BJ (cell line): ENCODE measurements at regions not wholly inside any gene's neighbourhood (a gene's known extent, or its start where the extent isn't known, plus 50 kb on each side); places are given as distances from the start of the nearest gene placed in this dataset.

ENCODE experiments used
- CTCF ChIA-PET: fragments of 350-600 bp; formaldehyde crosslinking; extraction: SDS; loops from one replicate; lab custom pipeline; 2021; ENCODE audit warnings: antibody characterized with exemption, inconsistent platforms; lab: Yijun Ruan, JAX
- POLR2A ChIA-PET: fragments of 300-600 bp; sonication (Branson Sonifier 250); formaldehyde crosslinking; extraction: SDS; loops from one replicate; lab custom pipeline; 2021; ENCODE audit warnings: antibody characterized with exemption; lab: Charles Lee
- DNase-seq: peaks from one replicate; pipeline ENCODE4 v3.0.0-alpha.2; 2011; ENCODE audit warnings: low read depth
- H3K27me3 ChIP-seq: 2 replicates; pipeline ENCODE4 v1.6.0; 2011; ENCODE audit warnings: low read length; ENCODE audit not compliant: control insufficient read depth, insufficient read depth
- H3K36me3 ChIP-seq: 2 replicates; pipeline ENCODE4 v1.5.1; 2011; ENCODE audit warnings: low read length; ENCODE audit not compliant: control insufficient read depth, insufficient read depth
- H3K4me3 ChIP-seq: 2 replicates; pipeline ENCODE4 v1.5.1; 2011; ENCODE audit warnings: low read depth, mild to moderate bottlenecking, control low read depth, low read length
- TF ChIP-seq, protein P1 (sequence below): IDR thresholded peaks from 2 replicates; pipeline ENCODE4 v1.5.1; 2011; ENCODE audit warnings: low read depth, mild to moderate bottlenecking, control low read depth, inconsistent platforms, low read length, moderate library complexity; ENCODE audit not compliant: insufficient read depth

DNA sequence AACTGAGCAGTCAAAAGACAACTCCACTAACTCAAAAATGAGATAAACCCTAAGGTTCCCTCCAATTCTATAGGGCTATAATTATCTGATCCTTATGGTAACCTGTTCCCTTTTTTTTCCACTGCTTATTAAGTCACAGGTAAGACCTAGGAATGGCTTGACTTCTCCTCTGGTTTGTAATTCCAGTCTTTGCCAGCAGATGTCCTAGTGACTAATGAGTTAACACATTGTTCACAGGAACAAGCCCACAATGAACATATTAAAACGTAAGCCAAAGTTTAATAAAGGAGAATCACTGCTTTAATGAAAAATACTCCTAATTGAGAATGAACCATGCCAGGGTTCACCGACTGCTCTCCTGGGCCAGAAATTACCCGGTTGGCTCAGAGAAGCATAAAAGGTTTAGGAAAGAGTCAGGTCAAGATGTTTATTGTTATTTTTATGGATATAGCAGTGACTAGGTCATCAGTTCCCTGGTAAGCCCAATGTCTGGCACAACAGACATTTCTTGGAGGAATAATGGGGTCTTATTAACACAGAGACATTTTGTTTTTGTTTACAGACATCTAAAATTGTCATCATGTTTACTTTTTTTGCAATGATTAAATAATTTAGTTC lies 120.1 kb downstream of the ELAPOR2 start:
- Histone ChIP-seq H3K4me3 (no peak overlapping the region), H3K36me3 (no peaks in the 10 kb centered on the region), H3K27me3 (no peaks in the 10 kb centered on the region)
- TF ChIP-seq, protein P1, sequence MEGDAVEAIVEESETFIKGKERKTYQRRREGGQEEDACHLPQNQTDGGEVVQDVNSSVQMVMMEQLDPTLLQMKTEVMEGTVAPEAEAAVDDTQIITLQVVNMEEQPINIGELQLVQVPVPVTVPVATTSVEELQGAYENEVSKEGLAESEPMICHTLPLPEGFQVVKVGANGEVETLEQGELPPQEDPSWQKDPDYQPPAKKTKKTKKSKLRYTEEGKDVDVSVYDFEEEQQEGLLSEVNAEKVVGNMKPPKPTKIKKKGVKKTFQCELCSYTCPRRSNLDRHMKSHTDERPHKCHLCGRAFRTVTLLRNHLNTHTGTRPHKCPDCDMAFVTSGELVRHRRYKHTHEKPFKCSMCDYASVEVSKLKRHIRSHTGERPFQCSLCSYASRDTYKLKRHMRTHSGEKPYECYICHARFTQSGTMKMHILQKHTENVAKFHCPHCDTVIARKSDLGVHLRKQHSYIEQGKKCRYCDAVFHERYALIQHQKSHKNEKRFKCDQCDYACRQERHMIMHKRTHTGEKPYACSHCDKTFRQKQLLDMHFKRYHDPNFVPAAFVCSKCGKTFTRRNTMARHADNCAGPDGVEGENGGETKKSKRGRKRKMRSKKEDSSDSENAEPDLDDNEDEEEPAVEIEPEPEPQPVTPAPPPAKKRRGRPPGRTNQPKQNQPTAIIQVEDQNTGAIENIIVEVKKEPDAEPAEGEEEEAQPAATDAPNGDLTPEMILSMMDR, result peak; percentile 70
- ChIA-PET CTCF (no interaction called here), POLR2A (no interaction called here)
- DNase-seq, result peak; percentile 20

DNA sequence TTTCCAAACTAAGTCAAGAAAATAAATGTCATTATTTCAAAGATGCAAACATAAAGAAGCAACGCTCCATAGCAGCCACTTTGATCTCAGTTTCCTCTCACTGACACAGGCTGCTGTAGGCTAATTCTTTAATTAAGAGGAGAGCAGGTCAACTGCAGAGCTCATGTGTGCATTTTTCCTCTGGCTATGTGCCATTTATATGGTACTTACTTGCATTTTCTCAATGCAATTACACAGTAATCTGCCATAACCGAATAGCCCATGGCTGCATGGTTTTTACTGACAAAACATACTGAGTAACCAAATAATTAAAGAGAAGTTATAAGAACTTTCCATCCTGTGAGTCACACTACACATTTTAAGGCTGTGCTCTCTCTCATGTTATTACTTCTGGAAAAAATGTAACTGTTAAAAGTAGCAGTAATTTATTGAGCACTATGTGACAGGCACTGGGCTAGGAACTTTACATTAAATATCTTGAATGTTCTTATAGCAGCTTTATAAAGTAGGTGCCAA lies 122.0 kb downstream of the ELAPOR2 start:
- ChIA-PET CTCF (interaction anchor here (0.7 to 1.0 kb wide), 2 partner anchors 11 to 211 kb away, joined by 3 to 4 read pairs; no protein-coding TSS in a partner anchor), POLR2A (no interaction called here)
- DNase-seq, result no peak
- Histone ChIP-seq H3K4me3 (no peak overlapping the region), H3K36me3 (no peaks in the 10 kb centered on the region), H3K27me3 (no peaks in the 10 kb centered on the region)
- TF ChIP-seq, protein P1, result no peak

DNA sequence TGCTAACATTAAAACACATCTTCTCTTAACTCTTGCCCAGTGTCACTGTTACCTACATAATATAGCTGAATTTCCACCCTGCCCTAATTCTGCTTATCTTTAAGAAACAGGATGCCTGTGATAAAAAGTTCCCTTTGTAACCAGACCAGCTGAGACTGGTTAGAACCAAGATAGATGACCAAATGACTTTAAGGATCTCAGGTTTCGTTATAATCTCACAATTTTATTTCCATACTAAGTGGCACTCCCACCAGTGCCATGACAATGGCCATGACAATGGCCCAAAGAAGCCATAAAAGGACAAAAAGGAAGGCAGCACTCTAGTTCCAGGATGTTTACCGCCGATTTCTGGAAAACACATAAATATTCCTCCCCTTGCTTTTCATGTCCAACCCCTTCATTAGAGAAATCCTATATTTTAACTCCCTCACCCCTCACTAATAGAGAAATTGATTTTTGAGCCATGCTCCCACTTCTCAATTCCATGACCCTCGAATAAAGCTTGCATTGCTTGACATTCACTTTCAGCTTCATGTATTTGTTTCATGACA lies 126.1 kb downstream of the ELAPOR2 start:
- no peak overlapping the region for H3K4me3 ChIP-seq
- DNase-seq, result no peak
- no peaks in the 10 kb centered on the region for H3K27me3 ChIP-seq
- H3K36me3 ChIP-seq, result no peaks in the 10 kb centered on the region
- CTCF ChIA-PET, result interaction anchor here (1.2 to 2.1 kb wide), 4 partner anchors 11 to 303 kb away, joined by 3 to 7 read pairs (median 3); partner anchors contain the start of gene DMTF1
- POLR2A ChIA-PET, result no interaction called here
- TF ChIP-seq, protein P1, result no peak

DNA sequence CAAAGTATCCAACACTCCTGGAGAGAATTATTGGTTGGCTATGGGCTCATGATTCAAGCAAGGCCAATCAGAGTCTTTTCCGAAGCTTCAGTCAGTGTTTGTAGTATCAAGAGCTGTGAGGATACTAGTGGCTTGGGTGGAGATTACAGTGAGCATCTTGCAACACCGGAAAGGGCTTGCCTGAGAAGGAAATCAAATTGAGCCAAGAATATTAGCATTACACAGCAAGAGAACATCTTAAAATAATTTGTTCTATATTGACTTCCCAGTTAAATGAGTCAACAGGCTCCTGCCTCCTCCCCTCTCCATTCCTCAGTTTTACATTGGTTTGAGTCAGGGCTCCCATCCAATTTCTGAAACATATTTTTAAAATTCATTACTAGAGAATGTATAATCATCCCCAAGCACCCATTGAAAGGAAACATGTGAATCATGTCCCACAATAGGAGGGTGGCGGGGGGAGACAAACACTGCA lies 127.4 kb downstream of the ELAPOR2 start:
- DNase-seq, result peak; percentile 91
- no peaks in the 10 kb centered on the region for H3K27me3 ChIP-seq
- POLR2A ChIA-PET, result no interaction called here
- H3K4me3 ChIP-seq, result no peak overlapping the region
- H3K36me3 ChIP-seq, result no peaks in the 10 kb centered on the region
- TF ChIP-seq, protein P1, result no peak
- CTCF ChIA-PET, result interaction anchor here (1.0 to 2.1 kb wide), 3 partner anchors 10 to 217 kb away, joined by 3 to 7 read pairs (median 3); no protein-coding TSS in a partner anchor

DNA sequence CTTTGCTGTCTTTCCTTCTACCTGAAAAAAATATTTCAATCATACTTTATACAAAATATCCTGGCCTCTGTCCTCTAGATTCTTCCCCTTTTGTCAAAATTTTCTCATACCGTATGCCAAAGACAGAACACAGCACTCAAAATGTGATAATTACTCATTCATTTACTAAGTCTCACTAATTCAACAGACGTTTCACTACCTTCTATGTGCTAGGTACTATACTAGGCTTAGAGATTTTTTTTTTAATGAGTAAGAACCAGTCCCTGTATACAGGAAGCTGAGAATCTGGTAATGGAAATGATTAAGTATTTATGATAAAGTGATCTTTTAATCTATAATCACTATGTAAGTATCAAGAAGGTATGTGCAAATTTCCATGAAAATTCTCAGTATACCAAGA lies 128.0 kb downstream of the ELAPOR2 start:
- POLR2A ChIA-PET, result no interaction called here

More for the DNA sequence above, 128.0 kb downstream of the ELAPOR2 start:
- H3K36me3 ChIP-seq, result no peaks in the 10 kb centered on the region
- CTCF ChIA-PET, result interaction anchor here (1.0 to 2.1 kb wide), 4 partner anchors 17 to 307 kb away, joined by 3 to 12 read pairs (median 6); no protein-coding TSS in a partner anchor
- no peak for DNase-seq
- TF ChIP-seq, protein P1, result no peak
- H3K4me3 ChIP-seq, result no peak overlapping the region
- H3K27me3 ChIP-seq, result no peaks in the 10 kb centered on the region
